ENCODE measurements at regions not wholly inside any gene's neighbourhood (a gene's known extent, or its start where the extent isn't known, plus 50 kb on each side); places are given as distances from the start of the nearest gene placed in this dataset.
A peak's percentile ranks its signal among the peaks of the same experiment; 100 is the strongest.

DNA sequence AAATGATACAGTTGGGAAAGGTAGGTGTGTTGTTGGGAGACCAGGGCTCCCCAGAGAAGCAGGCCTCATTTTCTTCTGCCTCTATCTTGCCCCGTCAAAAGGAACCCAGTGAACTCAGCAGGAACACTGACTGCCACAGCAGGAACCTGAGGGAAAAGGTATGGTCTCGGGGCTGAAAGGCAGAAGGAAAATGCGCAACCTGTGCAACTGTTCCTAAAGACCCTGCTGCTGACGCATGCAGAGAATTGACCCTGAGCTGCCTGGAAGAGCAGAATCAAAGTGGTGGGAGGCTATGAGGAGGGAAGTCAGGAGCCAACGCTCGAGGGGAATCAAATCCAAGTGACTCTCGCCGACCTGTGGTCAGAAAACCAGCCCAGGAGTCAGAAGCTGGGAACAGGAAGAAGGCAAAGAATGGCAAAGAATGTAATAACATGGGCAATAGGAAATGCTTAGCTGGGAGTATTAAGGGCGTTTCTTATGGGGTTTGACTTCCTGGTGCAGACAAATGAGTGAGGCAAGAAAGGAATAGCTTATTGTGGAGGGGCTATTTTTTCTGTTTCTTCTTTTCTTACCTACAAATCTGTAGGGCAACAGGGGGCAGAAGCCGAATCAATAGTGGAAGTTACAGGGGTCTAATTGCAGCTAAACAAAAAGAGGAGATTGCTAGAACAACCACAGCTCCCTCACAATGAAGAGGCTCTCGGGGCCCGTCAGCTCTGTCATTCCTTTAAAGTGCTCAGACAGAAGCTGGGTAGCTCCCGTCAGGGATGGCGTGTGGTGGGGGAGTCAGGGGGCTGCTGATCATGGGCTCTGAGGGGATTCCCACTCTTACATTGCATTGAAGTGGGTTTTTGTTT is 65.4 kb upstream of the DLG1 start:
- Histone ChIP-seq H2BK5ac (ENCODE audit: insufficient read length, low read length) (no peak overlapping the region), H3K9ac (ENCODE audit: extremely low read depth, insufficient read length, low read length) (no peak overlapping the region), H3K4ac (ENCODE audit: low read depth, low read length) (no peak overlapping the region), H3K23me2 (ENCODE audit: insufficient read length, low read depth, low read length, poor library complexity, severe bottlenecking) (no peaks in the 10 kb centered on the region), H4K20me1 (ENCODE audit: control insufficient read depth, insufficient read depth, insufficient read length) (no peaks in the 10 kb centered on the region), H2BK15ac (ENCODE audit: low read depth, low read length) (no peak overlapping the region), H3T11ph (ENCODE audit: low read length) (no peak overlapping the region), H3K14ac (ENCODE audit: insufficient read depth, low read length) (no peak overlapping the region), H4K5ac (ENCODE audit: insufficient read length, low read depth, low read length) (no peak overlapping the region), H3K79me2 (ENCODE audit: insufficient read depth, low read length) (no peaks in the 10 kb centered on the region), H3K27me3 (ENCODE audit: insufficient read depth, low read length) (no peaks in the 10 kb centered on the region), H3K18ac (ENCODE audit: insufficient read length, low read depth, low read length) (no peak overlapping the region), H4K91ac (ENCODE audit: insufficient read length, low read depth, low read length) (no peak overlapping the region), H3K27ac (ENCODE audit: insufficient read length, low read depth, low read length) (no peak overlapping the region), H3K79me1 (ENCODE audit: insufficient read depth, low read depth, low read length, poor library complexity, severe bottlenecking) (no peaks in the 10 kb centered on the region), H3K4me1 (ENCODE audit: insufficient read depth, low read length) (peaks cover 15% of the 10 kb centered on the region; the same call in 1 of the 2 replicates), H3K56ac (ENCODE audit: insufficient read length, low read depth, low read length) (no peak overlapping the region), H2BK12ac (ENCODE audit: insufficient read length, low read depth, low read length) (no peak overlapping the region), H4K8ac (replicated peaks; ENCODE audit: insufficient read length, low read depth, low read length) (no peak overlapping the region), H2BK20ac (ENCODE audit: low read depth, low read length, poor library complexity, severe bottlenecking) (no peak overlapping the region), H2AFZ (ENCODE audit: low read length) (no peak overlapping the region), H2BK120ac (ENCODE audit: low read depth, low read length, poor library complexity, severe bottlenecking) (no peak overlapping the region), H3K23ac (ENCODE audit: insufficient read length, low read depth, low read length) (no peak overlapping the region), H3K9me3 (ENCODE audit: control insufficient read depth, low read depth, low read length) (peaks cover 5% of the 10 kb centered on the region), H3K4me2 (ENCODE audit: insufficient read depth, insufficient read length, low read length) (no peak overlapping the region), H2AK5ac (ENCODE audit: insufficient read length, low read length) (no peak overlapping the region)
- Mint-ChIP-seq H3K9me3 (peaks cover 27% of the 10 kb centered on the region in 2 experiments), H3K27ac (peak overlapping the region; percentile 7 to 87 (median 31); a peak in 5 of 7 replicates), H3K27me3 (ENCODE audit: low read depth) (peaks cover 3% of the 10 kb centered on the region), H3K4me3 (peak overlapping the region in 1 of 2 experiments; percentile 56; a peak in 3 of 5 replicates), H3K36me3 (ENCODE audit: insufficient read depth in 1 of 3, low read depth in 3 of 3) (peaks cover 16 to 29% (median 28%) of the 10 kb centered on the region in 3 experiments), H3K4me1 (peaks cover 51 to 53% of the 10 kb centered on the region in 2 experiments)
- no CpG with 5 or more reads among the region's 14 CpGs for WGBS (ENCODE audit: extremely low coverage, insufficient read length, low lambda C conversion rate)
- TF ChIP-seq, protein P1, sequence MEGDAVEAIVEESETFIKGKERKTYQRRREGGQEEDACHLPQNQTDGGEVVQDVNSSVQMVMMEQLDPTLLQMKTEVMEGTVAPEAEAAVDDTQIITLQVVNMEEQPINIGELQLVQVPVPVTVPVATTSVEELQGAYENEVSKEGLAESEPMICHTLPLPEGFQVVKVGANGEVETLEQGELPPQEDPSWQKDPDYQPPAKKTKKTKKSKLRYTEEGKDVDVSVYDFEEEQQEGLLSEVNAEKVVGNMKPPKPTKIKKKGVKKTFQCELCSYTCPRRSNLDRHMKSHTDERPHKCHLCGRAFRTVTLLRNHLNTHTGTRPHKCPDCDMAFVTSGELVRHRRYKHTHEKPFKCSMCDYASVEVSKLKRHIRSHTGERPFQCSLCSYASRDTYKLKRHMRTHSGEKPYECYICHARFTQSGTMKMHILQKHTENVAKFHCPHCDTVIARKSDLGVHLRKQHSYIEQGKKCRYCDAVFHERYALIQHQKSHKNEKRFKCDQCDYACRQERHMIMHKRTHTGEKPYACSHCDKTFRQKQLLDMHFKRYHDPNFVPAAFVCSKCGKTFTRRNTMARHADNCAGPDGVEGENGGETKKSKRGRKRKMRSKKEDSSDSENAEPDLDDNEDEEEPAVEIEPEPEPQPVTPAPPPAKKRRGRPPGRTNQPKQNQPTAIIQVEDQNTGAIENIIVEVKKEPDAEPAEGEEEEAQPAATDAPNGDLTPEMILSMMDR (conservative IDR thresholded peaks at IDR 0.05): no peak
- DNase-seq: no peak

Measured in H9 (cell line).